GM21619 (cell line): ENCODE measurements at regions not wholly inside any gene's neighbourhood (a gene's known extent, or its start where the extent isn't known, plus 50 kb on each side); places are given as distances from the start of the nearest gene placed in this dataset.

Experiments
- ATAC-seq: cut with Tn5 transposase; IDR thresholded peaks from one replicate; pipeline ENCODE4 v1.9.1; 2021; ENCODE audit not compliant: unreplicated experiment

DNA sequence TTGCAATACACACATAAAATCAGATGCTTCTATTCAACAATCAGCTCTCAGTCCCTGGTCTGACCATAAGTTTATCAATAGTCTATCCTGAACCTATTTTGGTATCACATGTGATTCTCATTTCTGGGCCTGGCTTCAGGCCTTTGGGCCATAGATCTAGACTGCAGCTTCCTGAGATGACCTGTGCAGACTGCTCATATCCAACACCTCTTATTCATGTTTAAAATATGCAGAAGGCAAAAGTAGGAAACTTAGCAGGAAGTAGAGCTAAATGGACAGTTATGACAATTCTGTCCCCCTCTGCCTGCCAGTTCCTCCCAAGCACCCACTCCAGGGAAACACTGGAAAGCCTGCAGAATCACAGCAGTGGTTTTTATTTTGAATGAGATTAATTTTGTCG is 53.3 kb downstream of the C7orf25 start:
- ATAC-seq = no peak

DNA sequence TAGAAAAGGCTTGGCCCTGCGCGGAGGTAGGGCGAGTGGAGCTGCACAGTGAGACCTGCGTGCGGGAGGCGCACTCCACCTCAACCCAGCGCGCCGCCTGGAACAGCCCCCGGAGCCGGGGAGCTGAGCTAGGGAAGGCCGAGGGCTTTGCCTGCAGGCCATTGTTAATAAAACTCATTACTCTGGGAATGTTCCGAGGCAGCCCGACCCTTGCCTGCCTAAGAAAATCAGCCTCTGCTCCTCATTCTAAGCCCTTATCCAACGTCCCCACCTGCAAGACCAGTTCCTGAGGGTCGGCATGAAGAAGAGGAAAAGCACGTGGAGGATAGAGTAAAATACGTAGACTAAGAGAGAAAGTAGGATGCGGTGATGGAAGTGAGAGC is 55.3 kb downstream of the C7orf25 start:
- ATAC-seq = no peak

DNA sequence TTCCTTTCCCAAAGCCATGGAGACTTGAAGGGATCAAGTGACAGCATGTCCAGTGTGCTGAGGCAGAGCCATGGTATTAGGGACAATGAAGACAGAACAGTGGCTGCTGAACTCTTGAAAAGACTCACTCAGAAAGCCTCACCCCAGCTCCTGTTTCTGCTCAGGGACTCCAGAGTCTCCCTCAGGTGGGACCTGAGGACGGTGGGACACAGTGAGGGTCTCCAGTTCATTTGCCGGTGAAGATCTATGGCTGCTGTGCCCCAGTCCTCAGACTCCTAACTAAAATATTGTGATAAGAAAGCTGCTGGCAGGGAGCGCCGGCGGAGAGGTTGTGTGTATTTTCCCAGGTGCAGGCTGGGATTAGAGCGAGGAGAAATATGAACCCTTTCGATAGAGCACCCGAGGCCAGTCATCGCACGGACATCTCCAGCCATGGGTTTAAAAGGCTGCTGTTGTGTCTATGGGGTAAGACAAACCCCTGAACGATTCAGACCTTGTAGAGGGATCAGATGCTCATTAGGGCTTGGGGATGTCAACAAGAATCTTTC is 57.2 kb downstream of the C7orf25 start:
- ATAC-seq = no peak

DNA sequence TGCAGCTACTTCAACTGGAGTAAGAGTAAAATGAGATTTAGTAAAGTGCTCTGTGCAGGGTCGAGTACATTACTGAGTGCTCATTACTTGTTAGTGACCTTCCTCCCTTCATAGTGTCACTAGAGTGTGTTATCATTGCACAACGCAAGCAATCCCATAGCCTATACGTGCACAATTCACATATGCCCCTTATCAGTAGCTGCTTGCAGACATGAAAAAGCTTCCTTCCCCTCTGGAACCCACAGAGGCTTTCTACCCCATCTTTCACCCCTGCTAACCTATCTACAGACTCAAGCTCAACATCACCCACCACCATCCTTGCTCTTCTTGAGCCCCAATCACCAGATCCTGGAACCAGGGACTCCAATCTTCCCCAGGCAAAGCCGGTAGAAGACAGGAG is 59.3 kb downstream of the C7orf25 start:
- no peak for ATAC-seq

DNA sequence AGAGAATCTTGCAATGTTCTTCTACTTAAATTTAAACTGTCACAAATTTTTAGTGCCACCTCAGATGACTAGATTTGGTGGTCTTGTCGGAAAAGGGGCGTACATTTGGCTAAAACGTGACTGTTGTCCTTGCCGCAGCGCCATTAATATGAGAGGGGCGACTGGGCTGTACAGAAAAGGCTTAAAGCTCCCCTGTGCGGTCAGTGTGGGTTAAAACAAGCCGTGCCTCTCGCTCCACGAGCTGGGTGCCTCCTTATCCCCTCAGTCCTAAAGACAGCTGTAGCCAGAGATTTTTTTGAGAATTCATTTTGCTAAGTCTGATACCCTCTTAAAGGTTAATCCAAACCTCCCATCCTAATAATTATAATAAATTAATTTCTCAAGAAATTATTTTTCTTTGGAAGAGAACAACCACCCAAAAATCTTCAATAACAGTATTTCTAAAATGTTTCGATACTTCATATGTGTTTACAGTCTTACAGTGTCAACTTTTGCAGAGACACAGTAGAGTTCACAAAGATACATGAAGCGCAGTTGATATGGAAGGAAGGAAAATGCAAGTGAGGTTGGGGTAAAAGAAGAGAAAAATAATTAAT is 68.6 kb downstream of the C7orf25 start:
- ATAC-seq = no peak

- no peak for ATAC-seq
These were observed 77.2 kb downstream of the C7orf25 start for GRCh38 chr7:42834676-42835075.

GRCh38 chr7:42833411-42833810 is 78.5 kb downstream of the C7orf25 start:
- no peak for ATAC-seq

DNA sequence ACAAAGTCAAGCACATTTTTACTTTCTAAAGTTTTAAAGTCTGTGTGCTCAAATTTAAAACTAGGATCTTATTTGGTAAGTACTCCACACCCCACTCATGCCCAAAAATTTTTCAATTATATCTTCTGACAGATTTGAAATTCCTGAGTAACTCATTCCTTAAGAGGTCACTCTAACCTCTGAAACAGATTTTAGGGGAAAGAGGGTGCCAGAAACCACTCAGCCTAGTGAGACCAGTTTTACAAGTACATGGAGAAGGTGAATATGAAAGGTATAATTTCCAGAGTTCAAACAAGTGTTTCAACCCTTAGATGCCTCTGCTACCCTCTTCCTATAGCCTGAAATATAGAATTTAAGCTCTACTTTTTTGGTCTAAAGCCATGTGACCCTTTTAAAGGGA is 79.2 kb downstream of the C7orf25 start:
- no peak for ATAC-seq

DNA sequence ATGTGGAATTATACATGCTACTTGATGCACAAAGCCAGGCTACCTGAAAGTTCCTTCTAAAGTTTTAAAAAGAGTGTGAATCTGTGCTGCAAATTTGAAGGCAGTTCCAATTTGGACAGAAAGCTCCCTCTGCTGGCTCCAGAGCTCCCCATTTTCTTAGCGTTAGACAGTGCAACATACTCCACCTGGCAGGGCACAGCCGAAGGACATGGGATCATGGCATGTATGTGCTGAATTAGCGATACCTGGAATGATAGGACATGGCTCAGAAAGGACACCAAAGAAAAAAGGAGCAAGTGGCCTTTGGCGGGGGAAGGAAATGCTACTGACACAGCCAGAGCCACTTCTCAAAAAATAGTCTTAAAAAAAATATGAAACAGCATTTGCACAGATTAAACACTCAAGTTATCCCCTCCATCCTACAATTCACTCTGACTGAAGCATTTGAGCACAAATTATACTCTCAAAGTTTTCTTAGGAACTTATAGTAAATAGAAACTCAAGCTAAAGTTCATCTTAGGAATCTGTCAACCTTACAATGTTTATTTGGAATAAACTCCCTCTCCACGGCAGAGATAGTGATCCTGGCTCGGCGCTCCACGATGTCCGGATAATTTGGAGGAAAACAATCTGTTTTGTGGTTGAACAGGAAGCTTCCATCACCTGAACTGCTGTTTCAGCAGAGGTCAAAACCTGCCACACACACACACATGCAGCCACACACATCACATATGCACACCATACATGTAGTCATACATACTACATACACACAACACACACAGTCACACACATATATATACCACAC is 80.0 kb downstream of the C7orf25 start:
- ATAC-seq = no peak

GRCh38 chr7:42831006-42831717 is 80.7 kb downstream of the C7orf25 start:
- ATAC-seq = no peak

DNA sequence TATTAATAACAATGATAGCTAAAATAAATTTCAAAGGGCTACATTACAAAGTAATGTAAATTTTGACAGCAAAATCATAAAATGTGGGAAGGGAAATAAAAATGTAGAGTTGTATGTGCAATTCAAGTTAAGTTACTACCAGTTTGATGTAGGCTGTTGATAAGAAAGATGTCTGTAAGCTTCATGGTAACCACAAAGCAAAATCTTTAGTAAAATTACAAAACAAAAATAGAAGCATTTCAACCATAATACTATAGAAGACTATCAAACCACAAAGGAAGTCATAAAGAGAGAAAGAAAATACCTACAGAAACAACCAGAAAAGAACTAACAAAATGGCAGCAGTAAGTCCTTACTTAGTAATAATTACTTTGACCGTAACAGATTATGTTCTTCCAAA is 99.1 kb downstream of the C7orf25 start:
- no peak for ATAC-seq

GRCh38 chr7:42805601-42806000 is 106.3 kb downstream of the C7orf25 start:
- ATAC-seq = no peak

DNA sequence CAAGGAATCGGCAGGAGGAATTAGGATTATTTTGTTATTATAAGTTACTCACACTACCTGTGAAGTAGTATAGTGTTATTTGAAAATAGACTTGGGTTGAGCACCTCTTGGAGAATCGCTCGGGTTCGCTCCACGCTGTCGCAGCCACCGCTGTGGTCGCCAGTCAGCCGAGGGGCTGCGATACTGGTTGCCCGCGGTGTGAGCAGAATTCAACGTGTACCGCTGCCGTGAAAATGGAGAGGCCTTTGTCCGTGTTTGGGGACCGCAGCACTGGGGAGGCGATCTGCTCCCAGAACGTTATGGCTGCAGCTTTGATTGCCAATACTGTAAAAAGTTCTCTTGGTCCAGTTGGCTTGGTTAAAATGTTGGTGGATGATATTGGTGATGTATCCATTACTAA is 117.2 kb downstream of the C7orf25 start:
- ATAC-seq = no peak

GRCh38 chr7:42792841-42793240 is 119.0 kb downstream of the C7orf25 start:
- no peak for ATAC-seq

GRCh38 chr7:42790196-42790595 is 121.7 kb downstream of the C7orf25 start:
- ATAC-seq = no peak

GRCh38 chr7:42774436-42774835 is 137.4 kb downstream of the C7orf25 start:
- no peak for ATAC-seq

GRCh38 chr7:42770114-42770513 is 141.8 kb downstream of the C7orf25 start:
- ATAC-seq = no peak

DNA sequence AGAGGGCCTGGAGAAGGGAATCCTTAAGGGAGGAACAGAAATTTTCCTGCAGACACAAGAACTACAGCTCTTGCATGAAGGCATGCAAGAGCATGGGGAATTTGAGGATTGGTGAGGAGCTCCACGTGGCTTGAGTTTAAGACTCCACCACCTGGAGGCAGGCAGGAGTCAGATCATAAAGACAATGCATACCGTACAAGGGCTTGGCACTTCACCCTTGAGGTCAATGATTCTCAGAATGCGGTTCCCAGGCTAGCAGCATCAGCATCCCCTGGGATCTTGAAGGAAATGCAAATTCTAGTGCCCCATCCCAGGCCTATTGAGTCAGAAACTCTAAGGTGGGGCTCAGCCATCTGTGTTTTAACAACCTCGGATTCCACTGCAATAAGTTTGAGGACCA is 143.8 kb downstream of the C7orf25 start:
- no peak for ATAC-seq

DNA sequence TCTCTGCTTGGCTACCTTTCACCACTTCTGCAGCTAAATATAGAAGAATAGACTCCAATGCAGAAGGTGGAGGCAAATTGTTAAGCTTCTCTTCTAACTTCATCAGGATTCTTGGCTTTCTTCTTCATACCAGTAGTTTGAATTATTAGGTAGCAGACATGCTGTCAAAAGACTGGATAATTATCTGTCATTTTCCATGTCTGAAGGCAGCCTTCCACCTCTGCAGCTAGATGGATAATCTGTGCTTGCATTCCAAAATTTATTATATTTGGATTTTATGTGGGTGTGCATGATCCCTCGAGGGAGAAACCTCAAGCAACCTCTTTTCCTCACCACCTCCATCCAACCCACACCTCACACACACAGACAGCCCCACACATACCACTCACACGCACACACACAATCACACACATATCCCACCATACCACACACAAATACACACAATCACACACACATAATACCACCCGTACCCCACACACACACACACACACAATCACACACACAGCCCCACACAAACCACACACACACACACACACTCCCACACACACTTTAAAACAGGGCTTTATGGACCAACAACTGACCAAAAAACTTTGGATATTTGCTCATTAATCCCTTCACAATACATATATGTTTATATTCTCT is 145.0 kb downstream of the C7orf25 start:
- no peak for ATAC-seq

- ATAC-seq = no peak
These were observed 145.9 kb downstream of the C7orf25 start for GRCh38 chr7:42765931-42766330.

DNA sequence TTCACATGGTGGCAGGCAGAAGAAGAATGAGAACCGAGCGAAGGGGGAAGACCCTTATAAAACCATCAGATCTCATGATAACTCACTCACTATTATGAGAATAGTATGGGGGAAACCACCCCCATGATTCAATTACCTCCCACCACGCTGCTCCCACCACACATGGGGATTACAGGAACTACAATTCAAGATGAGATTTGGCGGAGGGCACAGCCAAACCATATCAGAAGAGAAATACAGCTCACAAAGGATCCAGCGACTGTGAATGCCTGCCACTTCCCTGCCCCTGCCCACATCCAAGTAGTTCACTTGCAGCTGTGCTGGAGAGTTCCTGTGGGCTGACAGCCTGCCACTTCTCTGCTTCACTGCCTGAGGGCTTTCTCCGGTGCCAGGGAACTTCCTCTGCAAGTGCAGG is 148.7 kb downstream of the C7orf25 start:
- no peak for ATAC-seq
